OCI-LY3 (cell line): ENCODE measurements at regions not wholly inside any gene's neighbourhood (a gene's known extent, or its start where the extent isn't known, plus 50 kb on each side); places are given as distances from the start of the nearest gene placed in this dataset.

Source experiments
- EZH2phosphoT487 ChIP-seq: fragments of 200-600 bp; shearing (Covaris generic); IDR thresholded peaks from 2 replicates; pipeline ENCODE4 v1.6.1; 2018; ENCODE audit warnings: antibody characterized with exemption, mixed run types, low read depth
- TF ChIP-seq, protein P1 (sequence below): fragments of 200-600, 300-600 bp; sonication (generic); IDR thresholded peaks from 2 replicates; pipeline ENCODE4 v1.5.1; 2014; ENCODE audit warnings: antibody characterized with exemption, low read length, low read depth

DNA sequence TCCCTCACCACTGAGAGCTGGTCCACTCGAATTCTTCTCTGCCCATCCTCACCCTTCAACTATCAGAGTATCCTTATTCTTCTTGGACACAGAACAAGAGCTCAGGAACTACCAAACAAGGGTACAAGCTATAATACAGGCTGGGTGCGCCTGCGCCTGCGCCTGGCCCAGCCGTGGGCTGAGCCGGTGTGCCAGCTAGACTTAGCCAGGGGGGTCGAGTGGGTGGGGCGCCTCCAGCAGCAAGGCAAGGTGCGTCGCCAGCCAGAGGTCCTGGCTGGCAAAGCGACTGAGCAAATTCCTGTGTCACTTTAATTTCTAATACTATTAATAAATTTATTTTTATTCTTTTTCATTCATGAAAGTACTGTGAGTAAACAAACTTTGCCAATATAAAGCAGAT, 1072.6 kb upstream of the PIK3C3 start:
- TF ChIP-seq, protein P1, sequence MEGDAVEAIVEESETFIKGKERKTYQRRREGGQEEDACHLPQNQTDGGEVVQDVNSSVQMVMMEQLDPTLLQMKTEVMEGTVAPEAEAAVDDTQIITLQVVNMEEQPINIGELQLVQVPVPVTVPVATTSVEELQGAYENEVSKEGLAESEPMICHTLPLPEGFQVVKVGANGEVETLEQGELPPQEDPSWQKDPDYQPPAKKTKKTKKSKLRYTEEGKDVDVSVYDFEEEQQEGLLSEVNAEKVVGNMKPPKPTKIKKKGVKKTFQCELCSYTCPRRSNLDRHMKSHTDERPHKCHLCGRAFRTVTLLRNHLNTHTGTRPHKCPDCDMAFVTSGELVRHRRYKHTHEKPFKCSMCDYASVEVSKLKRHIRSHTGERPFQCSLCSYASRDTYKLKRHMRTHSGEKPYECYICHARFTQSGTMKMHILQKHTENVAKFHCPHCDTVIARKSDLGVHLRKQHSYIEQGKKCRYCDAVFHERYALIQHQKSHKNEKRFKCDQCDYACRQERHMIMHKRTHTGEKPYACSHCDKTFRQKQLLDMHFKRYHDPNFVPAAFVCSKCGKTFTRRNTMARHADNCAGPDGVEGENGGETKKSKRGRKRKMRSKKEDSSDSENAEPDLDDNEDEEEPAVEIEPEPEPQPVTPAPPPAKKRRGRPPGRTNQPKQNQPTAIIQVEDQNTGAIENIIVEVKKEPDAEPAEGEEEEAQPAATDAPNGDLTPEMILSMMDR: no peak
- TF ChIP-seq EZH2phosphoT487: no peak
